GM12878 (cell line): ENCODE measurements at regions not wholly inside any gene's neighbourhood (a gene's known extent, or its start where the extent isn't known, plus 50 kb on each side); places are given as distances from the start of the nearest gene placed in this dataset.

Experiments used
- BACH1 ChIP-seq: fragments of 450-650 bp; IDR thresholded peaks from 2 replicates; pipeline ENCODE4 v1.6.1; 2017; ENCODE audit warnings: mild to moderate bottlenecking, borderline replicate concordance
- BHLHE40 ChIP-seq, 2 experiments: fragments of 450-650 bp in 1 of 2; IDR thresholded peaks; 2 replicates each; pipeline ENCODE4 v1.6.1; 2011 to 2017; ENCODE audit warnings: low read depth in 2 of 2, borderline replicate concordance in 1 of 2, improper control_type of control experiment in 1 of 2, low read length in 1 of 2, mild to moderate bottlenecking in 1 of 2
- BRCA1 ChIP-seq: IDR thresholded peaks from 2 replicates; pipeline ENCODE4 v1.6.1; 2011; ENCODE audit warnings: low read depth, low read length, improper control_type of control experiment
- MAX ChIP-seq: IDR thresholded peaks from 2 replicates; pipeline ENCODE4 v1.6.1; 2012; ENCODE audit warnings: low read depth, low read length, improper control_type of control experiment
- POLR2A ChIP-seq: IDR thresholded peaks from 2 replicates; pipeline ENCODE4 v1.6.1; 2011; ENCODE audit warnings: low read depth, mild to moderate bottlenecking, low read length
- POLR2AphosphoS5 ChIP-seq: IDR thresholded peaks from 2 replicates; pipeline ENCODE4 v1.6.1; 2011; ENCODE audit warnings: mild to moderate bottlenecking, low read length, inconsistent platforms
- POU2F2 ChIP-seq: IDR thresholded peaks from 3 replicates; pipeline ENCODE4 v1.6.1; 2011; ENCODE audit warnings: low read depth, mild to moderate bottlenecking, low read length, borderline replicate concordance
- RCOR1 ChIP-seq: conservative IDR thresholded peaks from 2 replicates; pipeline ENCODE4 v1.6.1; 2012; ENCODE audit warnings: low read depth, low read length, improper control_type of control experiment
- SIN3A ChIP-seq: IDR thresholded peaks from 2 replicates; pipeline ENCODE4 v1.6.1; 2012; ENCODE audit warnings: low read depth, low read length, improper control_type of control experiment
- SRF ChIP-seq, 2 experiments: IDR thresholded peaks; 2 replicates each; pipeline ENCODE4 v1.6.1; 2011; ENCODE audit warnings: low read depth in 2 of 2, low read length in 2 of 2, mild to moderate bottlenecking in 1 of 2, moderate library complexity in 1 of 2
- TAF1 ChIP-seq: IDR thresholded peaks from 2 replicates; pipeline ENCODE4 v1.6.1; 2011; ENCODE audit warnings: mild to moderate bottlenecking, low read depth, low read length, borderline replicate concordance
- TF ChIP-seq, protein P1 (sequence below): fragments of 450-650 bp; formaldehyde crosslinking; IDR thresholded peaks from 2 replicates; pipeline ENCODE4 v1.4.0; 2020; ENCODE audit warnings: mild to moderate bottlenecking, moderate library complexity
- TF ChIP-seq, protein P2 (sequence below), 3 experiments: IDR thresholded peaks in 2 of 3; conservative IDR thresholded peaks in 1 of 3; 2 replicates each; pipeline ENCODE4 v1.5.1; 2011; ENCODE audit warnings: low read depth in 3 of 3, low read length in 3 of 3, mild to moderate bottlenecking in 3 of 3, control low read depth in 2 of 3, moderate library complexity in 2 of 3, inconsistent platforms in 1 of 3, mixed read lengths in 1 of 3; ENCODE audit not compliant: control insufficient read depth in 2 of 3, insufficient read depth in 1 of 3; ENCODE audit errors: extremely low read depth in 1 of 3
- TF ChIP-seq, protein P3 (sequence below): IDR thresholded peaks from 2 replicates; pipeline ENCODE4 v1.6.1; 2011; ENCODE audit warnings: low read depth, low read length, improper control_type of control experiment, borderline replicate concordance

DNA sequence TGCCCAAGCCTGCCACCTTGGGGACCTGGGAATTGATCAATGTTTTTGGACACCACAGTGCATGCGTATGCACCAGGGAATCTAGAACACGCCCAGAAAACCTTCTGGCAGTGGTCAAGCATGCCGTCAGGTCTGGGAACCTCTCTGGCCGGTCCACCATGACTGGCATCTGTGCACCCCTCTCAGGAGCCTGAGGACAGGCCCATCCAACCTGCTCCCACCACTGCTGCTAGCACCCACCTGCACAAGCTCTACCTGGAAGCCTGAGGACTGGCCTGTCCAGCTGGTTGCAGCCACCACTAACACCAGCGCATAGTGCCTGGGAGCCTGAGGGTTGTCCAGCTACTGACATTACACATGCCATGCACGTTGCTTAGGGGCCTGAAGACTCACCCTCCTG lies 162.1 kb upstream of the GALNTL6 start:
- TF ChIP-seq, protein P1, sequence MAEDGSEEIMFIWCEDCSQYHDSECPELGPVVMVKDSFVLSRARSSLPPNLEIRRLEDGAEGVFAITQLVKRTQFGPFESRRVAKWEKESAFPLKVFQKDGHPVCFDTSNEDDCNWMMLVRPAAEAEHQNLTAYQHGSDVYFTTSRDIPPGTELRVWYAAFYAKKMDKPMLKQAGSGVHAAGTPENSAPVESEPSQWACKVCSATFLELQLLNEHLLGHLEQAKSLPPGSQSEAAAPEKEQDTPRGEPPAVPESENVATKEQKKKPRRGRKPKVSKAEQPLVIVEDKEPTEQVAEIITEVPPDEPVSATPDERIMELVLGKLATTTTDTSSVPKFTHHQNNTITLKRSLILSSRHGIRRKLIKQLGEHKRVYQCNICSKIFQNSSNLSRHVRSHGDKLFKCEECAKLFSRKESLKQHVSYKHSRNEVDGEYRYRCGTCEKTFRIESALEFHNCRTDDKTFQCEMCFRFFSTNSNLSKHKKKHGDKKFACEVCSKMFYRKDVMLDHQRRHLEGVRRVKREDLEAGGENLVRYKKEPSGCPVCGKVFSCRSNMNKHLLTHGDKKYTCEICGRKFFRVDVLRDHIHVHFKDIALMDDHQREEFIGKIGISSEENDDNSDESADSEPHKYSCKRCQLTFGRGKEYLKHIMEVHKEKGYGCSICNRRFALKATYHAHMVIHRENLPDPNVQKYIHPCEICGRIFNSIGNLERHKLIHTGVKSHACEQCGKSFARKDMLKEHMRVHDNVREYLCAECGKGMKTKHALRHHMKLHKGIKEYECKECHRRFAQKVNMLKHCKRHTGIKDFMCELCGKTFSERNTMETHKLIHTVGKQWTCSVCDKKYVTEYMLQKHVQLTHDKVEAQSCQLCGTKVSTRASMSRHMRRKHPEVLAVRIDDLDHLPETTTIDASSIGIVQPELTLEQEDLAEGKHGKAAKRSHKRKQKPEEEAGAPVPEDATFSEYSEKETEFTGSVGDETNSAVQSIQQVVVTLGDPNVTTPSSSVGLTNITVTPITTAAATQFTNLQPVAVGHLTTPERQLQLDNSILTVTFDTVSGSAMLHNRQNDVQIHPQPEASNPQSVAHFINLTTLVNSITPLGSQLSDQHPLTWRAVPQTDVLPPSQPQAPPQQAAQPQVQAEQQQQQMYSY (CRISPR knock-in tag) = no peak
- TF ChIP-seq POLR2A = no peak
- TF ChIP-seq, protein P2, sequence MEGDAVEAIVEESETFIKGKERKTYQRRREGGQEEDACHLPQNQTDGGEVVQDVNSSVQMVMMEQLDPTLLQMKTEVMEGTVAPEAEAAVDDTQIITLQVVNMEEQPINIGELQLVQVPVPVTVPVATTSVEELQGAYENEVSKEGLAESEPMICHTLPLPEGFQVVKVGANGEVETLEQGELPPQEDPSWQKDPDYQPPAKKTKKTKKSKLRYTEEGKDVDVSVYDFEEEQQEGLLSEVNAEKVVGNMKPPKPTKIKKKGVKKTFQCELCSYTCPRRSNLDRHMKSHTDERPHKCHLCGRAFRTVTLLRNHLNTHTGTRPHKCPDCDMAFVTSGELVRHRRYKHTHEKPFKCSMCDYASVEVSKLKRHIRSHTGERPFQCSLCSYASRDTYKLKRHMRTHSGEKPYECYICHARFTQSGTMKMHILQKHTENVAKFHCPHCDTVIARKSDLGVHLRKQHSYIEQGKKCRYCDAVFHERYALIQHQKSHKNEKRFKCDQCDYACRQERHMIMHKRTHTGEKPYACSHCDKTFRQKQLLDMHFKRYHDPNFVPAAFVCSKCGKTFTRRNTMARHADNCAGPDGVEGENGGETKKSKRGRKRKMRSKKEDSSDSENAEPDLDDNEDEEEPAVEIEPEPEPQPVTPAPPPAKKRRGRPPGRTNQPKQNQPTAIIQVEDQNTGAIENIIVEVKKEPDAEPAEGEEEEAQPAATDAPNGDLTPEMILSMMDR (IDR thresholded peaks at IDR 0.05 in 2 of 3, conservative IDR thresholded peaks at IDR 0.05 in 1 of 3; ENCODE audit: control insufficient read depth in 2 of 3, extremely low read depth in 1 of 3, insufficient read depth in 1 of 3, low read depth in 3 of 3, low read length in 3 of 3) = no peak
- TF ChIP-seq SIN3A = no peak
- TF ChIP-seq BRCA1 = no peak
- TF ChIP-seq MAX = no peak
- TF ChIP-seq, protein P3, sequence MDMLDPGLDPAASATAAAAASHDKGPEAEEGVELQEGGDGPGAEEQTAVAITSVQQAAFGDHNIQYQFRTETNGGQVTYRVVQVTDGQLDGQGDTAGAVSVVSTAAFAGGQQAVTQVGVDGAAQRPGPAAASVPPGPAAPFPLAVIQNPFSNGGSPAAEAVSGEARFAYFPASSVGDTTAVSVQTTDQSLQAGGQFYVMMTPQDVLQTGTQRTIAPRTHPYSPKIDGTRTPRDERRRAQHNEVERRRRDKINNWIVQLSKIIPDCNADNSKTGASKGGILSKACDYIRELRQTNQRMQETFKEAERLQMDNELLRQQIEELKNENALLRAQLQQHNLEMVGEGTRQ = no peak
- TF ChIP-seq POU2F2 = no peak
- TF ChIP-seq SRF (IDR thresholded peaks at IDR 0.05; ENCODE audit: low read depth in 2 of 2, low read length in 2 of 2) = no peak
- TF ChIP-seq RCOR1 = no peak
- no peak for TF ChIP-seq BACH1
- TF ChIP-seq TAF1 = no peak
- TF ChIP-seq BHLHE40 (IDR thresholded peaks at IDR 0.05; ENCODE audit: borderline replicate concordance in 1 of 2, low read depth in 2 of 2, low read length in 1 of 2) = no peak
- TF ChIP-seq POLR2AphosphoS5 = no peak
